Neural cell (in vitro differentiated cells): ENCODE measurements at regions not wholly inside any gene's neighbourhood (a gene's known extent, or its start where the extent isn't known, plus 50 kb on each side); places are given as distances from the start of the nearest gene placed in this dataset.

Source experiments
- H2AFZ ChIP-seq: fragments of 200-600, 300-800 bp; sonication (generic), shearing (Covaris generic); 2 replicates; pipeline ENCODE4 v1.6.0; 2014; ENCODE audit warnings: low read depth, mild to moderate bottlenecking, antibody characterized with exemption, low read length, moderate library complexity
- H3F3A ChIP-seq: fragments of 200-600 bp; shearing (Covaris generic); 2 replicates; pipeline ENCODE4 v1.6.1; 2016; ENCODE audit warnings: mild to moderate bottlenecking, moderate library complexity, mixed read lengths, antibody characterized with exemption, low read length; ENCODE audit not compliant: insufficient read depth, poor library complexity, severe bottlenecking
- H3K27ac ChIP-seq: fragments of 200-600, 300-800 bp; sonication (generic), shearing (Covaris generic); 2 replicates; pipeline ENCODE4 v1.5.1; 2014; ENCODE audit warnings: mild to moderate bottlenecking, low read length, moderate library complexity
- H3K27me3 ChIP-seq: fragments of 300-800, 200-600 bp; sonication (generic), shearing (Covaris generic); 2 replicates; pipeline ENCODE4 v1.6.0; 2014; ENCODE audit warnings: mild to moderate bottlenecking, low read depth, low read length, moderate library complexity; ENCODE audit not compliant: insufficient read depth
- H3K36me3 ChIP-seq: fragments of 300-800, 200-600 bp; sonication (generic), shearing (Covaris generic); 2 replicates; pipeline ENCODE4 v1.5.1; 2014; ENCODE audit warnings: mild to moderate bottlenecking, antibody characterized with exemption, low read length, moderate library complexity; ENCODE audit not compliant: insufficient read depth
- H3K4me2 ChIP-seq: fragments of 300-800, 200-600 bp; sonication (generic), shearing (Covaris generic); 2 replicates; pipeline ENCODE4 v1.6.0; 2014; ENCODE audit warnings: mild to moderate bottlenecking, low read length
- H3K4me3 ChIP-seq: fragments of 300-800, 200-600 bp; sonication (generic), shearing (Covaris generic); 2 replicates; pipeline ENCODE4 v1.5.1; 2014; ENCODE audit warnings: mild to moderate bottlenecking, low read length, moderate library complexity
- H3K79me2 ChIP-seq: fragments of 200-600 bp; shearing (Covaris generic); replicated peaks from 2 replicates; pipeline ENCODE4 v1.6.0; 2014; ENCODE audit warnings: mild to moderate bottlenecking, low read length, moderate library complexity; ENCODE audit not compliant: insufficient read depth
- H3K9ac ChIP-seq: fragments of 300-800, 200-600 bp; sonication (generic), shearing (Covaris generic); 2 replicates; pipeline ENCODE4 v1.6.1; 2016; ENCODE audit warnings: mild to moderate bottlenecking, low read length, mixed read lengths
- H3K9me2 ChIP-seq: fragments of 200-600 bp; shearing (Covaris generic); 2 replicates; pipeline ENCODE4 v1.6.1; 2016; ENCODE audit warnings: mild to moderate bottlenecking, low read length, mixed read lengths; ENCODE audit not compliant: insufficient read depth
- H3K9me3 ChIP-seq: fragments of 200-600, 300-800 bp; sonication (generic), shearing (Covaris generic); 2 replicates; pipeline ENCODE4 v1.6.1; 2016; ENCODE audit warnings: mild to moderate bottlenecking, mixed run types, low read length, moderate library complexity, mixed read lengths
- H4K20me1 ChIP-seq: fragments of 200-600 bp; shearing (Covaris generic); 2 replicates; pipeline ENCODE4 v1.6.1; 2016; ENCODE audit warnings: mild to moderate bottlenecking, mixed run types; ENCODE audit not compliant: insufficient read depth
- CTCF ChIP-seq: fragments of 450-650 bp; IDR thresholded peaks from 2 replicates; pipeline ENCODE4 v1.5.1; 2014; ENCODE audit warnings: antibody characterized with exemption, mild to moderate bottlenecking, moderate library complexity; ENCODE audit not compliant: poor library complexity, severe bottlenecking
- EP300 ChIP-seq: fragments of 450-650 bp; conservative IDR thresholded peaks from 2 replicates; pipeline ENCODE4 v1.6.1; 2014; ENCODE audit warnings: antibody characterized with exemption, mild to moderate bottlenecking, moderate library complexity; ENCODE audit not compliant: poor library complexity, severe bottlenecking
- EZH2 ChIP-seq: fragments of 200-600, 300-800 bp; shearing (Covaris generic), sonication (generic); IDR thresholded peaks from 2 replicates; pipeline ENCODE4 v1.6.1; 2014; ENCODE audit warnings: antibody characterized with exemption, low read length, borderline replicate concordance, mild to moderate bottlenecking; ENCODE audit not compliant: insufficient read depth, poor library complexity, severe bottlenecking
- MXI1 ChIP-seq: fragments of 450-650 bp; conservative IDR thresholded peaks from 2 replicates; pipeline ENCODE4 v1.6.1; 2014; ENCODE audit warnings: antibody characterized with exemption, mild to moderate bottlenecking; ENCODE audit not compliant: poor library complexity, severe bottlenecking
- POLR2AphosphoS5 ChIP-seq: IDR thresholded peaks from 2 replicates; pipeline ENCODE4 v1.6.1; 2012
- RAD21 ChIP-seq: fragments of 450-650 bp; conservative IDR thresholded peaks from 2 replicates; pipeline ENCODE4 v1.6.1; 2014; ENCODE audit warnings: antibody characterized with exemption, mild to moderate bottlenecking, moderate library complexity
- REST ChIP-seq: IDR thresholded peaks from 2 replicates; pipeline ENCODE4 v1.6.1; 2012; ENCODE audit warnings: borderline replicate concordance
- SMC3 ChIP-seq: fragments of 450-650 bp; conservative IDR thresholded peaks from 2 replicates; pipeline ENCODE4 v1.6.1; 2014; ENCODE audit warnings: antibody characterized with exemption, mild to moderate bottlenecking, moderate library complexity; ENCODE audit not compliant: poor library complexity
- TAF1 ChIP-seq: IDR thresholded peaks from 2 replicates; pipeline ENCODE4 v1.6.1; 2012; ENCODE audit warnings: low read depth

DNA sequence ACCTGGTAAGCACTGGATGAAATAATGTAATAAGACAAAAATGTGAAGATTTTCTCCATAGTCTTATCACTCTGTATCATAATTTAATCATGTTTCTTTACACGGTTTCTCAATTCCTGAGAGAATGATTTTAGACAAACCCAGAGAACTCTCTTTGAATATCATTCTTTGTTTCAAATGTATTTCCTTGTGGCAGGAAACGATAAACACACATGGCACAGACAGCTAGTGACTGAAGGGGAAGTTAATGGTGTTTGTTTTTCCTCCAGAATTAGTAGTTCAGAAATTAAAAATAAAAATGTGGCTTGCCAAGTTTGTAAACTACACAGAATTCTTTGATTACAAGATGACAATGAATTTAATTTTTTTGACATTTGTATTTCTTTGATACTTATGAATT, 163.7 kb upstream of the PRPS1L1 start:
- Histone ChIP-seq H3K79me2 (no peaks in the 10 kb centered on the region), H3K9me3 (no peaks in the 10 kb centered on the region), H3K27ac (no peak overlapping the region), H2AFZ (no peak overlapping the region), H3K27me3 (no peaks in the 10 kb centered on the region), H4K20me1 (no peaks in the 10 kb centered on the region), H3K9me2 (no peaks in the 10 kb centered on the region), H3K4me2 (no peak overlapping the region), H3K4me3 (no peak overlapping the region), H3K36me3 (no peaks in the 10 kb centered on the region), H3K9ac (no peak overlapping the region), H3F3A (no peaks in the 10 kb centered on the region)
- TF ChIP-seq EZH2 (no peak), TAF1 (no peak), EP300 (no peak), POLR2AphosphoS5 (no peak), RAD21 (no peak), REST (no peak), MXI1 (no peak), SMC3 (no peak), CTCF (no peak)

DNA sequence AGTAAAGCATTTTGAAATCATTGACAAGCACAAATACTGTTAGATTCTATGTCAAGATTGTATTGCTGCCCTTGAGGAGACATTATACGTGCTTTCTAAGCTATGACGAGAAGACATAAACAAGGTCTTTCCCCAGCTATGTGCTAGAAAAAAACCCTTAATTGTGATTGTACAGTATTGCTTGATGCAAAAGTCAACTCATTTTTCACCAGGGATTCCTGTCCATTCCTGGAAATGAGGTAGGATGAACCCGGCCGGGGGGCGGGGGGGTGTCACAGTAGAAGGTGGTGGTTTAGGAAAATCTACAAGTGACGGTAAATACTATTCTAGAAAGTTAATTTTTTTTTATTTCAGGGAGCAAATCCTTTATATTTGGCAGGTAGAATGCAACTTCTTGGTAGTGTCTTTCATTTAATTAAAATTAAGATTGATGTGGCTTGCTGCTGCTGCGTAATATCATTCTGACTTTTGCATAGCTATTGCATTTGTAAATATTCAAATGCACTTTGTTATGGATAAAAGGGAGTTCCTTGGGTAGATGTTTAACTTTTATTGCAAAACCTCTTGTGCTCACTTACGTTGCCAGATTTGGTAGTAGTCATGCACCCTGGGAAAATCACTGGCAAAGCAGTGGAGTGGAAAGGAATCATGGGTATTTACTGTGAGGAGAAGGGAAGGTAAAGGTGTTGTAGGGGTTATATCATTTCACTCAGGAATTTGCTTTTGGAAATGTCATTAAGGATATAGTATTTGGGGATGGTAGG, 164.4 kb upstream of the PRPS1L1 start:
- Histone ChIP-seq H3K9ac (no peak overlapping the region), H3F3A (no peaks in the 10 kb centered on the region), H3K9me2 (no peaks in the 10 kb centered on the region), H3K36me3 (no peaks in the 10 kb centered on the region), H3K79me2 (no peaks in the 10 kb centered on the region), H3K4me2 (no peak overlapping the region), H2AFZ (no peak overlapping the region), H3K27me3 (no peaks in the 10 kb centered on the region), H3K9me3 (no peaks in the 10 kb centered on the region), H3K27ac (no peak overlapping the region), H4K20me1 (no peaks in the 10 kb centered on the region), H3K4me3 (no peak overlapping the region)
- no peak for TF ChIP-seq EP300
